Epithelial cell of prostate (primary cell): ENCODE measurements at regions not wholly inside any gene's neighbourhood (a gene's known extent, or its start where the extent isn't known, plus 50 kb on each side); places are given as distances from the start of the nearest gene placed in this dataset.

Source experiments
- DNase-seq: peaks from one replicate; pipeline ENCODE4 v3.0.0-alpha.2; 2011; ENCODE audit warnings: low read depth, low spot score
- H3K27ac ChIP-seq: fragments of 450-650 bp; 2 replicates; pipeline ENCODE4 v1.5.1; 2017; ENCODE audit warnings: mild to moderate bottlenecking

DNA sequence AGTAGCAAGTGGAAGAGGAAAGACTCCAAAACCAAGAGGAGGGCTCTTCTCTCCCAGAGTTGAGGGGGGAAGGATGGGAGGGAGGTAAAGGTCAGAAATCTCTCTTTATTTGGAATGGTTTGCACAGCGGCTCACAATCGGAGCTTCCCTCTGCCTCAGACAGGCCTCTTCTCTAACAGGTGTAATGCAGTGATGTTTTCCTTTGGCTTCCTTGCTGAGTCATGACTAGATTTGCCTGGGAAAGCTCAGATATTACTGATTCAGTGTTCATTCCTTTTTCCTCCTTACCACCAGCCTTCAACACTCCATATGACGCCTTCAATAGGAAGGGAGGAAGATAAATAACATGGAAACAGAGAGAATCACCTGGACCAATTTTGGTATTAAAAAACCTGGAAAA lies 136.6 kb downstream of the RNF152 start:
- H3K27ac ChIP-seq, result no peak overlapping the region
- no peak for DNase-seq

DNA sequence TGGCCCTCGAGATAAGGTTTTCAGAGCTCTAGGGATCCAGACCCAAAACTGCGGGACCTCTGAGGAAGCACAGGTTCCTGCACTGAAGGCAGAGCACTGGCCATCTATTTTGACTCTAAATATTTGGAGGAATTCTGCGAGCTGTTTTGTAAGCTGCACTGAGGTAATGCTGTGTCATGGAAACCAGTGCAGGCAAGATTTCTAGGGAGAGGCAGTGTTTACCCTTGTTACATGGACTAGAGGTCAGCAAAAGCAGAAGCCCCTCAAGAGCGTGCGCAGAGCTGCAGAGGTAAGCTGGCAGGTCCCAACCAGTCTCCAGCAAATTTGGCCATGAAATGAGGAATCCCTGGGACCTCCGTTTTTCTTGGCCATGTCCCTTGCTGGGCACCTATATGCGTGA lies 137.3 kb downstream of the RNF152 start:
- DNase-seq, result no peak
- H3K27ac ChIP-seq, result no peak overlapping the region

DNA sequence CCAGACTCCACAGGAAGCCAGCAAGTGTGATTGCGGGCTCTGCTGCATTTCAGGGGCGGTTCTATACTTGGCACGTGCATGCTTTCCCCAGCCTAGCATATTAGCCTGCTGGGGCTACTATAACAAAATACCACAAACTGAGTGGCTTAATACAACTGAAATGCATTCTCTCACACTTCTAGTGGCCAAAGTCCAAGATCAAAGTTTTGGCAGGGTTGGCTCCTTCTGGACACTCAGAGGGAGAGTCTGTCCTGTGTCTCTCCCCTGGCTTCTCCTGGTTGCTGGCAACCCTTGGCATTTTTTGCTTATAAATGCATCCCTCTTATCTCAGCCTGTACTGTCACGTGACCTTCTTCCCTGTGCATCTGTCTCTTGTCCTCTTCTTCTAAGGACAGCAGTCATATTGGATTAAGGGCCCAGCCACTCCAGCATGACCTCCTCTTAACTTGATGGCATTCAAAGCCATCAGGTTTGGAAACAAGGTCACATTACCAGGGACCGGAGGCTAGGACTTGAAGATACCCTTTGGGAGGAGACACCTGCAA lies 138.7 kb downstream of the RNF152 start:
- no peak for DNase-seq
- H3K27ac ChIP-seq, result no peak overlapping the region

DNA sequence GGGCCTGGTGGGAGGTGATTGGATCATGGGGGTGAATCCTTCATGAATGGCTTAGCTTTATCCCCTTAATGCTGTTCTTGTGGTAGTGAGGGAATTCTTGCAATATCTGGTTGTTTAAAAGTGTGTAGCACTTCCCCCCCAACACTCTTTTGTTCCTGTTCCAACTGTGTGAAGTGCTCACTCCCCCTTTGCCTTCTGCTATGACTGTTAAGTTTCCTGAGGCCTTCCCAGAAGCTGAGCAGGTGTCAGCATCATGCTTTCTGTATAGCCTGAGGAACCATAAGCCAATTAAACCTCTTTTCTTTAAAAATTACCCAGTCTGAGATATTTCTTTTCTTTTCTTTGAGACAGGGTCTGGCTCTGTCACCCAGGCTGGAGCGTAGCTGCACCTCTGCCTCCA lies 139.4 kb downstream of the RNF152 start:
- no peak for DNase-seq
- no peak overlapping the region for H3K27ac ChIP-seq

DNA sequence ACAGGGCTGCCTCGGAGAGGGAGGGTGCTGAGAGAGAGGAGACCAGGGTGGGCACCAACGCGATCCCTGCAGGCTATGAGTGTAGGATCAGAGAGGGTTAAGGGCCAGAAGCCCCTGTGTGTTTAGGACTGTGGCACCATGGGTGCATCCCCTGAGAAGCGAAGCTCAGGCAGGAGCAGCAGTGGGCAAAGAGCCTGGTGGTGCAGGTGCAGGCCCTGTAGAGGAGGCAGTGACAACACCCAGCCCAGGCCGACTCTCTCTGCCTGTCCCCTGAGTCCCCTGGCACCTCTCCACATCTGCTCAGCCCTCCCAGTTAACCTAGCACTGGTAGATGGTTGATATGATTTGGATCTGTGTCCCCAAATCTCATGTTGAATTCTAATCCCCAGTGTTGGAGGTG lies 139.8 kb downstream of the RNF152 start:
- DNase-seq, result no peak
- no peak overlapping the region for H3K27ac ChIP-seq

DNA sequence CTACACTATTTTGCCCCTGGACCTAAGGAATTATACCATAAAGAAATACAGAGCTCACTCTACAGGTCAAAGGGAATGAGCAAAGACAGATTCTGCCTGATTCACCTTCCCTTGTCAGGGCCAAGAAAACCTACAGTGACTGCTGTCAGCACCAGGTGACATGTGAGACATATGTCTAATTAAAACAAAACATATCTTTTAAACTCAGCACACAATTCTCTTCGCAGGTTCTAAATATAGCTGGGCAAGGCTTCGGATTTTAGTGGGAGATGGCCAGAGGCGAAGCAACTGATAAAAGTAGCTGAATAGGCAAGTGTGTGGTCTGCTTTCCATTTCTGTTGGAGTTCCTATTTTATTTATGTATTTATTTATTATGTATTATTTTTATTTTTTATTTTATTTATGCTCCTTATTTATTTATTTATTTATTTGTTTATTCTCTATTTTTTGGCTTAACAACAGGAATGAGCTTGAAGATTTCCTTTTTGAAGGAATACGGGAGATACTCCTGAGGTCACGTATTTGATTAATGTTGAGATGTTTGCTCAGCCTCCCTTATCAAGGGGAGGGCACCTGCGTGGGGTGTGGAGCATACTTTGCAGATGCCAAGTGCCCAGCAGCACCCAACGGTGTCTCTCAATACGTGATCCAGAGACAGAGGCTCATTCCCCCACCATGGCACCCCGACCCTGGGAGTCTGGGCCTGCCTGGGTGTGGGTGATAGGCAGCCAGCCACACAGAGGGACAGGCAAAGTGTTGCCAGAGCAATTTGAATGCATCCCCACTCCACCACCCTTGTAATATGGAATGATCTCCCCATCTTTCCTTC lies 141.8 kb downstream of the RNF152 start:
- no peak overlapping the region for H3K27ac ChIP-seq
- DNase-seq, result no peak

DNA sequence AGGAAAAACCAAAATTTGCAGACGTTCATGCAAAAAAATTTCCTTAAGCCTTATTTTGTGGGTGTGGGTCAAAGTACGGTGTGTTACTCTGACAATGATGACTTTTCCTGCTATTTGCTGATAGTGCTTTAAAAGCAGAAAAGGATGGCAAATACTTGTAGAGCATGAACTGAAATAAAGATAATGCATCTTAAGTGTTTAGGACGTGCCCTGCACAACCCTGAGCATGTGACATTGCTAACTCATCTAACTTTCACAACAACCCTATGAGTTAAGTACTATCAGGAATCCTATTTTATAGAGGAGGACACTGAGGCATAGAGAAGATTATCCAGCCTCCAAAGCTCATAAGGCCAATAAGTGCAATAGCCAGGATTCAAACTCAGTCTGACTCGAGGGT lies 143.3 kb downstream of the RNF152 start:
- DNase-seq, result no peak
- no peak overlapping the region for H3K27ac ChIP-seq

DNA sequence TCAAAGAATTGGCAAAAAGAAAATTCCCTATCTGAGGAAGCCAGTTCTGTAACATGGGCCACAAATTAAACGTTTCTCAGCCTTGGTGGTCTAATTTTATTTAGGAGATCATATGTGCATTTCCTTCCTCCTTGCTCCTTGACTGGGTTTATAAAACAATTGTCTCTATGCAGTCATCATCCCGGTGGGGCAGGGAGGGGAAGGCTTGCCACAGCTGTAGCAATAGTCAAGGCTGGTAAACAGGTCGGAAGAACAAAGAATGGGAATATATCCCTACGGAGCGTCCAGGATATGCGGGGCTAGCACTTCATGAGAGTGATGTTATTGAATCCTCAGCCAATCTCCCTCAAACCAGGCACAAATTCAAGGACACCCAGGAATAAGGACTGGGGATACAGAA lies 143.8 kb downstream of the RNF152 start:
- no peak overlapping the region for H3K27ac ChIP-seq
- DNase-seq, result no peak

DNA sequence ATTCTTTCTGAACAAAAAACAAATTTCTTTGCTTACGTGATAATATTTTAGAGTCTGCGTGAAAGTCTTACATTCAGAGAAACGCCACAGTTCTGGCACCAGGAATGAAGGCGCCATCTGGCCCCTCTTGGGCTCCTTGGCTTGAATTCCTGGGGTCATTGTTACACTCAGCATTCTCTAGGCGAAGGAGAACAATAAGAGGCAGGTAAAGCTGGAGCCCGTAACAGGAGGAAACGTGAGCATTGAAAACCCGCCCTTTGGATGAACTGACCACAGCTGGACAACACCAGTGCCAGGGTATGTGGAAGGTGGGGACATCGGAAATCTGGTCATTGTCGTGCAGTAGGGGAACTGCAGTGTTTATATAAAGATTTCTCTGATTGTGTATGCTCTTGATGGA lies 144.8 kb downstream of the RNF152 start:
- H3K27ac ChIP-seq, result no peak overlapping the region

DNA sequence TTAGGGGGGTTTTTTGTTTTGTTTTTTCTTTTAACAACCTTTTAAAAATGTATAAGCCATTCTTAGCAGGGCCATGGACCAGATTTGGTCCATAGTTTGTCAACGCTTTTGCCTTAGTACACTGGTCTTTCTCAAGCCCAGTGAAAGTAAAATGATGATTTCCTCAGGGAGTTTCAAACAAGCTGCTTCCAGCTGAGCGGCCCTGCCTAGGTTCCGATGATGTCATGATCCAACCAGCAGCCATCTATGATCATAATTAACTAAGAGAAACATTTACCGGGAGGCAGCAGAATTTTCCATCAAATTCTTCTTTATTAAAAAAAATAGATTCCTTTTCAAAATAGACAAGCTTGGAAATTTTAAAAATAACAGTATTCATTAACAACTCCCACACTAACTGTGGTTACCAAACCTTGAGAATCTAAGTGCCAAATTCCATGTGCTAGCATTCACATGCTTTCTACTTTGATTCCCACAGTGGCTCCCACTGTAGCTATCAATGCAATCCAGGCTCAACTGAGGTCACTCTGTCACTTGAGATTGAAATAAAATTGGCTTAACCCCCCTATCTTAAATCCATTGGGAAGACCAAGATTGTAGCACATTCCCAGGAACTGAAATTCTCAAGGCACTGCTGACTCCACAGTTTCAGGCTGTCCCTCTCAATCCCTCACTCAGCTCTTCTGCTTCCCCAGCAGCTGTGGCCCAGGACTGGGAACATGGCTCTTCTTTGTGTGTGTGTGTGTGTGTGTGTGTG lies 148.9 kb downstream of the RNF152 start:
- DNase-seq, result no peak

More for the DNA sequence above, 144.8 kb downstream of the RNF152 start:
- DNase-seq, result no peak

DNA sequence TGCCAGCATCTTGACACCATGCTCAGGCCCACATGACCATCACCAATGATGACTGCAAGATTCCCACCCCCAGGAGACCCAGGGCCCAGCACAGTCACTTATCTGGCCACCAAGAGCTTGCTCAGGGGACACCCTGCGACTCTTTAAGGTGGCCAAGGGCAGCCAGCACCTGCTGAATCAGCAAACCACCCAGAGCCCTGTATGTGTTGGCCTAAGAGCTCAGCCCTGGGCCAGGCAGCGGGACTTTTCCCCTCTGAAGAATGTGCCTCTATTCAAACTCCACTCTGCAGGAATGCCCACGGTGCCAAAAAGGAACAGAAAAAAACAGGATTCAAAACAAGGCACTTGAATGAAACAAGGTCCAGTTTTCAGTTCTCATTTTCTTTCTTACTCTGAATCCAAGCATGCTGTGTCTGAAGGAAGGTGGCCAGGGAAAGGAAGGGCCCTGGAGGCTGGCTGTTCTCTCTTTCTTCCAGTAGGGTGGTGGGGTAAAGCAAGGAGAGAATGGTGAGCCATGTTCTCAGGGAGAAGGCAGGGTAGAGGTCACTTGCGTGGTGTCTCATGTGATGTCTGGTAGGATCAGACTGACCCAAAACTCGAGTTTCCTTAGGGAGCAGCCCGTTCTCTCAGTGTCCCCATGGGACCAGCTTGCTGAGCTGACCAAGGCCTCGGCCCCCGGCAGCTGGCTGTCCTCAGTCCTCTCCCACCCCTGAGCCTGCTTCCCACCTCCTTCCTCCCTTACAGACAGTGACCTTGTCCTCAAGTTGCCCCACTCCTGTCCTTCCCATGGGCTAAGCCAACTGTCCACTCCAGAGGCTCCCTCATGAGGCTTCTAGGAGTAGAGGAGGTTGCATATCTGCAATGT lies 150.0 kb downstream of the RNF152 start:
- DNase-seq, result no peak
- no peak overlapping the region for H3K27ac ChIP-seq

More for the DNA sequence above, 148.9 kb downstream of the RNF152 start:
- no peak overlapping the region for H3K27ac ChIP-seq

DNA sequence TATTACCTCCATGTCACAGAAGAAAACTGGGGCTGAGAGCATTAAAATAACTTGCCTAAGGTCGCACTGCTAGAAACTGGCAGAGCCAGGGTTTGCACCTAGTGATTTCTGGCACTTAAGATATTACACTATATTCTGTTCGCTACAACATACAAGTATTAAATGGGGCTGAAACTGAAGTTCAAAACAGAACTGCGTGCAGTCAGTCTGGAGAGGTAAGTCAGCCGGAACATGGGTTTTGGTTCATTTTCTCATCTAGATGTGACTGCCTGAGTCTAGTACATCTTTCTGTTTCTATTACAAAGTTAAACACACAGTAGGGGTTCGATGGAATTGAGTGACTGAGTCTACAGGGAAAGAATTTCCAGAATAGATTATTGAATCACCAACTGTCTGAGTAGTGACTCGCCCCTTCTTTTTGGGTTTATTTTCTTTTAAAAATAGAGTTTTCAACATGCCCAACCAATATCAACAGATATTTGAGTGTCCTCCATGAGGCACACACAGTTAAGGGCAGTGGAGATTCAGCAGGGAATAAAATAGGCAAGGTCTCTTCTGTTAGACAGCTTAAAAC lies 150.8 kb downstream of the RNF152 start:
- no peak overlapping the region for H3K27ac ChIP-seq
- no peak for DNase-seq

DNA sequence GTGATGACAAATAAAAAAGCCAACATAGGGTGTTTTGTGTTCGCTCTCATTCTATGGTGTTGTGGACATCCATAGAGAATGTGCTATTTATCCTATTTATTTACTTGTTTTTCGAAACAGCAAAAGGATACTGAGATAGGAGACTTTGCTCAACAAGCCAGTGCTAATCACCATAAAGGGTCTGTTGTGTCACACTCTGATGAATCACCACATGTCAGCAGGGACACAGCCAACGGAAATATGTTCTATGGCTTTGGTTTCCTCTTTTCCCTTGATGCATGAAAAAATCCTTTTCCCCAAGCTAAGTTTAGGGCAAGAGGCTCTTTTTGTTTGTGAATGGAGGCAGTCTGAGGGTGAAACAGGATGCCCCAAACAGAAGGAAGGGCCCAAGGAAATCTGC lies 154.3 kb downstream of the RNF152 start:
- no peak for DNase-seq

DNA sequence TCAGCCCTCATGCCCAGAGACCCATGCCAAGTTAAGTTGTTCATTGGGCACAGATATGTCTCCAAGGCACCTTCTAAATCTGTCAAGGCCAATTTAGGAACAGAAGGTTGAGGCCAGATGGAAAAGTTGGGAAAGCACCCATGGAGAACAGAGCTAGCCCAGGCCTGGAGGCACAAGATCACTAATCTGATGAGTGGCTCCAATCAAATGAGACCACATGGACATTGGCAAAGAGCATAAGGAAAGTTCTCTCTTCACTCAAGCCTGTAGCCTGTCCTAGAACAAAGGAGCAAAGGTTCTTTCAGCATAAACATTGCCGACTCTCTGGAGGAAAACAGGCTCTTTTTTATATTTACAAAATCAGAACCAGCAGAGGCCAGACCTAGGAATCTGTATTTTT lies 154.8 kb downstream of the RNF152 start:
- no peak for DNase-seq

More for the DNA sequence above, 154.3 kb downstream of the RNF152 start:
- H3K27ac ChIP-seq, result no peak overlapping the region

DNA sequence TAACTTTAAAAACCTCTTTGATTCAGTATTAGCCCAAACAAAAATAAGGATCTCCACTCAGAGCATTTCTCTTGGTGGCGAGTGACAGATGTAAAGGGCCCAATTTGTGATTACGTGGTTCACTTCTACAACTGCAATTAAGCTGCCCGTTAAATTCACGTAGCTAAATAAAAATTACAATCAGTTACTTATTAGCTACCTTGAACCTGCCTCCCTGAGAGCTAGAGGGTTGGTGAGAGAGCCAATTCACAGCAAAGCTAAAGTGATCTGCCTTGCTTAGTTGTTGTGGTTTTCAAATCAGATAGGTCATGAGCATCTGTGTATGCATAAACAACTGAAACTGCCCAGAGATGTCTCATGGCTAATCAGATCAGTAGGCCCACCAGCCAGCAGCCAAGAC lies 156.7 kb downstream of the RNF152 start:
- no peak for DNase-seq
- H3K27ac ChIP-seq, result no peak overlapping the region

More for the DNA sequence above, 154.8 kb downstream of the RNF152 start:
- H3K27ac ChIP-seq, result no peak overlapping the region

DNA sequence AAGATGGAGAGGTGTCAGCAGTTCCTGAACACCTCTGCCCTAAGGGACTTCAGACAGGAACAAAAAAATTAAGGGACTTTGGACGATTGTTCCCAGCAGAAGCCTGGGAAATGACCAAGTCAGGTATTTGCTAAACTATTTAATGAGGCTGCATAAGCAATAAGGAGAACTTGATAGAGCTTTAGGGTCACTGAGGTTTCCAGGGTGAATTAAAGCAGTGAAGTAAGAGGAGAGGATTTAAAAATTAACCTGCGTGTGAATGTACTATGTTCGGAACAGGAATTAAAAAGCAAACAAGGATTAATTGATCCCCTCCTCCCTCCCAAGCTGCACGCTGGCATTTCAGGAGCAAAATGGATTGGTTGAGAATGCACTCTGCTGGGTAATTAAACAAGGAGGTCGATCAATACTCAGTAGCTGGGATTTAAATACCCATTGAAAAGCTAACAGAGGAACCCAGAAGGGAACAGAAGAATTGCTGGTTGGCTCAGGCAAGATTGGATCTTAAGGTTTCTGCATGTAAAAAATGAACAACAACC lies 157.2 kb downstream of the RNF152 start:
- DNase-seq, result no peak
- no peak overlapping the region for H3K27ac ChIP-seq

DNA sequence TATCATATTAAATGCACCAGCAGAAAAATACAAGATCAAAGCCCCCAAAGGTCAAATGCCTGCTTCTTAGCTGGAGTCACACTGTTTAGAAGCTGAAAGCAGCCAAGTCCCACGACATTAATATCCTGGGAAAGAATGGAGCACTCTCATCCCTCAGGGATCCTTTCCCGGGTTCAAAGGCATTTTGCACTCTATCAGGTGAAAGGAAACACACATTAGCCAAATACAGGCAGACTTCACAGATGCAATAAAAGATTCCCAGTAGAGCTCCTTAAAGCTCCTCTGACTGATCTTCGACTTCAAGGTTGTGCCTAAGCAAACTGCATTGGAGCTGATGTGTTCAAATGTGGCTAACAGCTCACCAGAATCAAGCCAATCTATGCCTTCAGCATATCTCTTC lies 158.4 kb downstream of the RNF152 start:
- no peak overlapping the region for H3K27ac ChIP-seq
- no peak for DNase-seq

DNA sequence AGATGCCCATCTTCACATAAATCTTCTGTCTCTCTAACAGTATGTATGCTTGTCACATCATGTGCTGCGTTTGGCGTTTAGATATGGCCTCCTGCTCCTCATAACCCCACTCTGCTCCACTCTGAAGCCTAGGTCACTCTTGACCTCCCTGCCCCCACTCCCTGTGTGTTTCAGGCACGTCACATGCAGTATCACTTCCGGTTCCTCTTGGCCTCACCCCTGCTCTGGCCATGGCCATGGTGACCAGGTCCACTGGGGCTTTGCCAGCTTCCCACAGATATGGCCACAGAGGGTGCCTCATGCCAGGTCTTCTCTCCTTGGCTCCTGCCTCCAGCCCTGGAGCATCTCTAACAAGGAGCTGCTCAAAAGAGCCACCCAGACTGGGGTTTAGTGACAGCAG lies 160.0 kb downstream of the RNF152 start:
- no peak overlapping the region for H3K27ac ChIP-seq

DNA sequence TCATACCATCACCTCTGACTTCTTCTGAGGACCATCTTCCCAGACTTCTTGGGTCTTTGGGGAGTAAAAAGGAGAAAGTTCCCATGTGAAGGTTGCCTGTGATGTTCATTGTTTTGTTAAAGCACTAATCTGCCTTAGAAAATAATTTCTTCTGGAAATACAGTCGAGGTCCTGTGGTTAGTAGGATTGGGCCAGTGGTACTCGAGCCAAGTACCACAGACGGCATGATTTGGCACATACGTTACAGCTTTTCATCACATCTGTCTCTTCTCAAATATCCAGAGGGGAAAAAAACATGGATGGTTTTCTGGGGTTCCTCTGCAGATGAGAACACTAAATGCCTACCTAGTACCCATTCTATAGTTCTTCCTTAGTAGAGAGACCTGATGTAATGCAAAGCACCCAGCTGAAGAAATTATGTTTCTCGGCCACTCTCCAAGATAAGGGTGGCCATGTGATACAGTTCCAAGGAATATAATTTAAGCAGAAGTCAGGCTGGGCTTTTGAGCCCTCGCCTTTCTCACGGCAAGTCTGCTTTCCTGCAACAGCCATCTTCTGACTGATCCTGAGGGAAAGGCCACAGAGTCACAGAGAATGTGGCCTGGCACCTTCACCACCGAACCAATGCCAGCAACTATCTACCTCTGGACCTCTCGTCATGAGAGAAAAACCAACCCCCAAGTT lies 161.0 kb downstream of the RNF152 start:
- H3K27ac ChIP-seq, result no peak overlapping the region
- DNase-seq, result no peak

More for the DNA sequence above, 160.0 kb downstream of the RNF152 start:
- DNase-seq, result no peak
